ENCODE measurements at regions not wholly inside any gene's neighbourhood (a gene's known extent, or its start where the extent isn't known, plus 50 kb on each side); places are given as distances from the start of the nearest gene placed in this dataset.
A peak's percentile ranks its signal among the peaks of the same experiment; 100 is the strongest.

DNA sequence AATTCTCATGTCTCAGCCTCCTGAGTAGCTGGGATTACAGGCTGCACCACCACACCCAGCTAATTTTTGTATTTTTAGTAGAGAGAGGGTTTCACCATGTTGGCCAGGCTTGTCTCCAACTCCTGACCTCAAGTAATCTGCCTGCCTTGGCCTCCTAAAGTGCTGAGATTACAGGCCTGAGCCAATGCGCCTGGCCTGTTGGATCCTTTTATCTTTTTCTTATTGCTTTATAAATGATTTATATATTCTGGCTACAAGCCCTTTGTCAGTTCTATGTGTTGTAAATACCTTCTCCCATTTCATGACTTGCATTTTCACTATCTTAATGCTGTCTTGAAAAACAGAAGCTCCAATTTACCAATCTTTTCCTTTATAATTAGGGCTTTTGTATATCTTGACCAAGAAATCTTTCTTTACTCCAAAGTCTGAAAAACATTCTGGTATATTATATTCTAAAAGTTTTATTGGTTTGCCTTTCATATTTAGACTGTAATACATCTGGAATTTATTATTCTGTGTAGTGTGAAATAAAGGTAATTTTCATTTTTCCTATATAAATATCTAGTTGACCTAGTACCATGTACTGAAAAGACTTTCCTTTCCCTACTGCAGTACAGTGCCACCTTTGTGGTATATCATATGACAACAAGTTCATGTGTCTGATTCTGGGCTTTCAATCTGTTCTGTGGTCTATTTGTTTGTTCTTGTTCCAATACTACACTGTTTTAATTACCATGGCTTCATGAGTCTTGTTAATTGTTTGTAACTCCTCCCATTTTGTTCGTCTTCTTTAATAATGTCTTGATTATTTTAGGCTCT, 52.9 kb upstream of the RNU6-1 start:
- in situ Hi-C loops (cut with HindIII; ENCODE audit: low pct_unique_long_range_greater_than_20kb, low sequenced_read_pairs): no loop called here
- no peak for DNase-seq (ENCODE audit: low read depth)

DNA sequence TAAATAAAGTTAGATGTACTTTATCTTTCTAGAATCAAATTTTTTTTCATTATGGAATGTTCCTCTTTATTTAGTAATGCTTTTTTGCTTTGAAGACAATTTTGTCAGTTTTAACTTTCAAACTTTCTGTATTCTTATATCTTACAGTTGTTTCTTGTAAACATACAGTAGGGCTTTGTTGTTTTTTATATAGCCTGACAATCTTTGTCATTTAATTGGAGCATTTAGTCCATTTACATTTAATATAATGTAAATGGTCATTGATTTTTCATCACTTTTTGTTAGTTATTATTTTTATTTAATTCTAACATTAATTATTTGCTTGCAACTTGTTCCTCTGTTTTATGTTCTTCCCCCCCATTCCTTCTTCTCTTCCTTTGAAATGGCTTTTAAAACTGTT, 55.4 kb upstream of the RNU6-1 start:
- no peak for DNase-seq (ENCODE audit: low read depth)
- in situ Hi-C loops (cut with HindIII; ENCODE audit: low pct_unique_long_range_greater_than_20kb, low sequenced_read_pairs): no loop called here

DNA sequence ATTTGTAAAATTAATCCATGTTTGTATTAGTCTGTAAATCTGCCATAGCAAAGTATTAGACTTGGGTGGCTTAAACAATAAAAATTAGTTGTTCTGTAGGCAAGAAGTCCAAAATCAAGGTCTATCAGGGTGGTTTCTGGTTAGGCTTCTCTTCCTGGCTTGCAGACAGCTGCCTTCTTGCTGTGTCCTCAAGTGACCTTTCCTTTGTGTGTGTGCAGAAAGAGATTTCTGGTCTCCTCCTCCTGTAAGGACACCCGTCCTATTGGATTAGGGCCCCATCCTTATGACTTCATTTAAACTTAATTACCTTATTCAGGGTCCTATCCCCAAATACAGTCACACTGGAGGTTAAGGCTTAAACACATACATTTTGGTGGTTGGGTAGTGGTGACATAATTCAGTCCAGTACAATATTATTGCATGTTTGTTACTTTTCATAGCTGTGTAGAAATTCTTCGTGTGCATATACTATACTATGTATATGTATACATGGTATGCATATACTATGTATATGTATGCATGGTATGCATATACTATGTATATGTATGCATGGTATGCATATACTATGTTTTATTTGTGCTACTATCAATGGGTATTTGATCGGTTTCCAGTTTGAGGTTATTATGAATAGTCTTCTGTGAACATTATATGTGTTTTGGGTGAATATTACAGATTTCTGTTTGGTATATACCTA, 57.9 kb upstream of the RNU6-1 start:
- in situ Hi-C loops (cut with HindIII; ENCODE audit: low pct_unique_long_range_greater_than_20kb, low sequenced_read_pairs): no loop called here
- DNase-seq (ENCODE audit: low read depth): no peak

DNA sequence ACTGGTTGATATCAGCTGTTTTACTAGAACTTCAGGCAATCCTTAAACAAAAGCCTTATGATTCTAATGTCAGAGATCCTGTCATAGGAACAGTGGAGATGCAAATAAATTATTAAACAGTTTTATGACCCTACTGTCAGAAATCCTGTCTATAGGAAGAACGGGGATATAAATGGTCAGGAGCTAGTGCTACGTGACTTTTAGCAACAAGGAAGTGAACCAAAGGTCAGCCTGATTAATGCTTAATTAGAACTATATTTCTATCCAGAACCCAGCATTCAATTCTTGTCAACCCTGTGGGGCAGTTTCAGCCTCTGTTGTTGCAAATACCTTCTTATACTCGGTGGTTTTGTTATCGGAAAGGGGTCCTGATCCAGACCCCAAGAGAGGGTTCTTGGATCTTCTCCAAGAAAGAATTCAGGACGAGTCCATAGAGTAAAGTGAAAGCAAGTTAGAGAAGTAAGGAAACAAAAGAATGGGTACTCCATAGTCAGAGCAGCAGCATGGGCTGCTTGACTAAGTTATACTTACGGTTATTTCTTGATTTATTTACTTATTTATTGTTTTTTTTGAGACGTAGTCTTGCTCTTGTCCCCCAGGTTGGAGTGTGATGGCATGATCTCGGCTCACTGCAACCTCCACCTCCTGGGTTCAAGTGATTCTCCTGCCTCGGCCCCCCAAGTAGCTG, 59.9 kb upstream of the RNU6-1 start:
- DNase-seq (ENCODE audit: low read depth): no peak
- in situ Hi-C loops (cut with HindIII; ENCODE audit: low pct_unique_long_range_greater_than_20kb, low sequenced_read_pairs): no loop called here

DNA sequence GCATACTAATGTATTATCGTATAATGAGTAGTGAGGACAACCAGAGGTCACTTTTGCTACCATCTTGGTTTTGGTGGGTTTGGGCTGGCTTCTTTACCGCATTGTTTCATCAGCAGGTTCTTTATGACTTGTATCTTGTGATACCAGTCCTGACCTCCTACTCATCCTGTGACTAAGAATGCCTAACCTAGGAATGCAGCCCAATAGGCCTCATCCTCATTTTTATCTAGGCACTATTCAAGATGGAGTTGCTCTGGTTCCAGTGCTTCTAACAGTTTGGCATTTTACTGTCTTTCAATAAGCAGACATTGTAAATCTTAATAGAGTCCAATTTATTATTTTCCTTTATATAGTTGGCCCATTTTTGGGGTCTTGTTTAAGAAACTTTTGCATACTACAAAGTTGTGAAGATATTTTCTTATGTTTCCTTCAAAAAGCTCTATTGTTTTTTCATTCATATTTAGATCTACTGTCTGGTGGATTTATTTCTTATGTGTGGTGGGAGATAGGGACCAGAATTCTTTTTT, 60.8 kb upstream of the RNU6-1 start:
- DNase-seq (ENCODE audit: low read depth): no peak
- in situ Hi-C loops (cut with HindIII; ENCODE audit: low pct_unique_long_range_greater_than_20kb, low sequenced_read_pairs): no loop called here

DNA sequence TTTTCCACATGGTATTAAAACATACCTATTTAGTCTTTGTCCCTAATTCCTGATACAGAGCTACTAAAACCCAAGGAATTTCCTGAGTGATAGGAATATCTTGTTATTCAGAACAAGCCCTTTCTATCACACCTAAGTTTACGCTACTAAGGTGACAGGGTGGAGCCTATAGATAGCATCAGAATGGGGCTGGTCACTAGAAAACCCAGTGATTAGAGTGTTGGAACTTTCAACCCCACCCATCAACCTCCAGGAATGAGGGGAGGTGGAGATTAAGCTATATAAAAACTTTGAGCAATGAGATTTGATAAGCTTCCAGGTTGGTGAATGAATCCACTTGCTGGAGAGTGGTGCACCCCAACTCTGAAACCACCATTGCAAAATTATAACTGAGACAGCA, 62.1 kb upstream of the RNU6-1 start:
- in situ Hi-C loops (cut with HindIII; ENCODE audit: low pct_unique_long_range_greater_than_20kb, low sequenced_read_pairs): no loop called here
- no peak for DNase-seq (ENCODE audit: low read depth)

DNA sequence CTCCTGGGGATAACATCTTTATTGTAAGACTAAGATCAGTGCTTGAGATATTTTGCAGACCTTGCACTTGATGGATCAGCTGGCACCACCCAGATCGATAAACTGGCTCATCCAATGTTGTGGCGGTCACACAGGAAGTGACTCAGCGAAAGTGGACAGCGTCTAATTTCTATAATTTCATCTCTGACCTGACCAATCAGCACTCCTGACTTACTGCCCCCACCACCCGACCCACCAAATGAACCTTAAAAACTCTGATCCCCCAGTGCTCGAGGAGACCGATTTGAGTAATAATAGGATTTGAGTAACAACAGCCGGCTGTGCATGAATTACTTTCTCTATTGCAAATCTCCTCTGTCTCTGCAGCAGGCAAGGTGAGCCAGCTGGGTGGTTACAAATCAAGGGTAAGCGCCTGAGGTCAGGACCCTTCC, 62.7 kb upstream of the RNU6-1 start:
- no peak for DNase-seq (ENCODE audit: low read depth)
- in situ Hi-C loops (cut with HindIII; ENCODE audit: low pct_unique_long_range_greater_than_20kb, low sequenced_read_pairs): no loop called here

DNA sequence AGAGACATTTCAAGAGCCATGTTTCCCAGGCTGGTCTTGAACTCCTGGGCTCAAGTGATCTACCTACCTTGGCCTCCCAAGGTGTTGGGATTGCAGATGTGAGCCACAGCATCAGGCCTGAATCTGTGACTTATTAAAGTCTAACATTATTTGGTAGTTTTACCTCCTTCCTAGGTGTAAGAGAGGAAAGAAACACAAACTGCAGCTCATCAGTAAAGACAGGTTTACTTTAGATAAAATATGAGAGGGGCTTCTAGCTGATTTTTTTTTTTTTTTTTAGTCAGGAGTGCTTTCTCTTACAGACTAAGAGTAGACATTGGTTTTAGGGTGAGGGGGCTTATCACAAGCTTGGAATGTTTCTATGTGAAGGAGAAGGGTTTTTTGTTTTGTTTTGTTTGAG, 63.9 kb upstream of the RNU6-1 start:
- in situ Hi-C loops (cut with HindIII; ENCODE audit: low pct_unique_long_range_greater_than_20kb, low sequenced_read_pairs): no loop called here

DNA sequence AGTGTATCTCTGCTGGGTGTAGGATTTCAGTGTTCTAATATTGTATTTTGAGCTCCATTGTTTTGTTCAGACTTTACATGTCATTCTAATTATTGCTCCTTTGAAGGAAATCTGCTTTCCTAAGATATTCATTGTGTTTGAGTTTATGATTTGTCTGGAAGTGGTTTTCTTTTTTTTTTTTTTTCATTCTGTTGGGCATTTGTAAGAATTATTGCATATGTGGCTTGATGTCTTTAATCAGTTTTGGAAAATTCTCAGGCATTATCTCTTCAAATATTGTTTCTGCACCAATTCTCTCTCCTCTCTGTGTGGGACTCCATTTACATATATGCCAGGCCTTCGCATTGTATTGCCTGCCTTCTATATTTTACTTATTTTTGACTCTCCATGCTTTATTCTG, 65.8 kb upstream of the RNU6-1 start:
- no peak for DNase-seq (ENCODE audit: low read depth)
- in situ Hi-C loops (cut with HindIII; ENCODE audit: low pct_unique_long_range_greater_than_20kb, low sequenced_read_pairs): no loop called here

More for the DNA sequence above, 63.9 kb upstream of the RNU6-1 start:
- DNase-seq (ENCODE audit: low read depth): no peak

DNA sequence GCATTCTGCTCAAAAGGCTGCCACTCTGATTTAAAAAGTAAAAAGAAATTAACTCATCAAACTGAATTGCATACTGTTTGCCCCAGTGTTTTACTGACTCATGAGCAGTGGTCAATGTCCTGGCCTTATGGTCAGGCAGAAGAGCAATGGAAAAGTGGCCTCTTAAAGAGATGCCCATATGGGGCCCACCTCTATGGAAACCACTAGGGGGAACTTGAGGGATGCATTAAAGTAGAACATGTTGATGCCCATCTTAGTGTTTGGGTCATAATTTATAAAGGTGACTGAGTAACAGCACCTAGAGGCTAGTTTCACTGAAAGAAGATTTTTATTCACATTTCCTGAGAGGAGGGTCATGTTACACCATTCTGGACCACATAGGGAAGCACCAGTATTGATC, 66.5 kb upstream of the RNU6-1 start:
- DNase-seq (ENCODE audit: low read depth): no peak
- in situ Hi-C loops (cut with HindIII; ENCODE audit: low pct_unique_long_range_greater_than_20kb, low sequenced_read_pairs): no loop called here

DNA sequence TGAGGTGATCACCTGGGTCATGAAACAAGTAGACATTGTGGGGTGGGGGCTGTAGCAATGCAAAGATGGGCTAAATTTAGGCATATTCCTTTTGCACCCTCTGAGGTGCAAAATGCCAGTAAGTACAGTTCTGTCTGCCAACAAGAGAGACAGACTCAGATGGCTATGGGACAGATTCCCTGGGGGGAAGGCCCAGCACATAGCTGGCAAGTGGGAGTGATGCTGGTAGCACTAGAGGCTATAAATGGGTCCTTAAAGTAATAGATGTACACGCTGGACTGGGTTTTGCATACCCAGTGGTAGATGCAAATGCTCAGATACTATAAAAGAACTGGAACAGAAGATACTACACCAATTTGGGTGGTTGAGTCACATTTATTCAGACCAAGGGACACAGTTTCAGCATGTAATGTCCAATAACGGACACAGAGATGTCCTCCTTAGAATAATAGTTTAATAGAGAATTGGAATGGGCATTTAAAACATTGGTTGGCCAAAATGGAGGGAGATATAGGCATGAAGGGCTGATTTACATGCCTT, 67.4 kb upstream of the RNU6-1 start:
- DNase-seq (ENCODE audit: low read depth): no peak
- in situ Hi-C loops (cut with HindIII; ENCODE audit: low pct_unique_long_range_greater_than_20kb, low sequenced_read_pairs): no loop called here

DNA sequence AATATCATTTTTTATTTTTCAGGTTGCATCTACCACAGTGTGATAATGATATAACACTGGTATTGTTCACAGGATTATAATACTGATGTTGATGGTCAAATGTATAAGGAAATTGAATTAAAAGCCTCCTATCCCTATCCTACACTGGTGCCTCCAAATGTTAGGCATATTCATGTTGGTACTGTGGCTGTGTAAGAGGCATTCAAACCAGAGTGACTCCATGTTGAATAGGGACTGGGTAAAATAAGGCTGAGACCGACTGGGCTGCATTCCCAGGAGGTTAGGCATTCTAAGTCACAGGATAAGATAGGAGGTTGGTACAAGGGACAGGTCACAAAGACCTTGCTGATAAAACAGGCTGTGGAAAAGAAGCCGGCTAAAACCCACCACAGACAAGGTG, 68.9 kb upstream of the RNU6-1 start:
- no peak for DNase-seq (ENCODE audit: low read depth)

DNA sequence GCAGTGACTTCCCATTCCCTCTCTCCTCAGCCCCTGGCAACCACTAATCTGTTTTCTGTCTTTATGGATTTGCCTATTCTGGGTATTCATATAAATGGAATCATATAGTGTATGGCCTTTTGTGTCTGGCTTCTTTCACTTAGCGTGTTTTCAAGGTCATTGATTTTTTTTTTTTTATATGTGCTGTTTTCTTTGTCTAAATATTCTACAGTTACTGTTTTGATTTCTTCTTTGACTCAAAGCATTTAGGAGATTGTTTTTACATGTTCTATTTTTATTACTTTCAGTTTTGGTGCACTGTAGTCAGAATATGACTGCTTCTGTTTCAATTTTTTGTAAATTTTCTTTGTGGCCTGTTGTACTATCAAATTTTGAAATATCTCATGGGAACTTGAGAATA, 71.9 kb upstream of the RNU6-1 start:
- in situ Hi-C loops (cut with HindIII; ENCODE audit: low pct_unique_long_range_greater_than_20kb, low sequenced_read_pairs): no loop called here
- DNase-seq (ENCODE audit: low read depth): no peak

More for the DNA sequence above, 68.9 kb upstream of the RNU6-1 start:
- in situ Hi-C loops (cut with HindIII; ENCODE audit: low pct_unique_long_range_greater_than_20kb, low sequenced_read_pairs): no loop called here

DNA sequence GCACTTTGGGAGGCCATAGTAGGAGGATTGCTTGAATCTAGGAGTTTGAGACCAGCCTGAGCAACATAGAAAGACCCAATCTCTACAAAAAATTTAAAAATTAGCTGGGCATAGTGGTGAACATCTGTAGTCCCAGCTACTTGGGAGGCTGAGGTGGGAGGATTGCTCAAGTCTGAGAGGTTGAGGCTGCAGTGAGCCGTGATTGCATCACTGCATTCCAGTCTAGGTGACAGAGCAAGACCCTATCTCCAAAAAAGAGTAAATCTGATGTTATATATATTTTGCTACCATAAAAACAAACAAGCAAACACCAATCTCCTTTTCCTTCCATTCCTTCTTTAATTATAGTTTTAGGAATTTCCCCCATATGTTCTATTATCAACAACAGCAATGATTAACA, 74.2 kb upstream of the RNU6-1 start:
- no peak for DNase-seq (ENCODE audit: low read depth)
- in situ Hi-C loops (cut with HindIII; ENCODE audit: low pct_unique_long_range_greater_than_20kb, low sequenced_read_pairs): no loop called here

DNA sequence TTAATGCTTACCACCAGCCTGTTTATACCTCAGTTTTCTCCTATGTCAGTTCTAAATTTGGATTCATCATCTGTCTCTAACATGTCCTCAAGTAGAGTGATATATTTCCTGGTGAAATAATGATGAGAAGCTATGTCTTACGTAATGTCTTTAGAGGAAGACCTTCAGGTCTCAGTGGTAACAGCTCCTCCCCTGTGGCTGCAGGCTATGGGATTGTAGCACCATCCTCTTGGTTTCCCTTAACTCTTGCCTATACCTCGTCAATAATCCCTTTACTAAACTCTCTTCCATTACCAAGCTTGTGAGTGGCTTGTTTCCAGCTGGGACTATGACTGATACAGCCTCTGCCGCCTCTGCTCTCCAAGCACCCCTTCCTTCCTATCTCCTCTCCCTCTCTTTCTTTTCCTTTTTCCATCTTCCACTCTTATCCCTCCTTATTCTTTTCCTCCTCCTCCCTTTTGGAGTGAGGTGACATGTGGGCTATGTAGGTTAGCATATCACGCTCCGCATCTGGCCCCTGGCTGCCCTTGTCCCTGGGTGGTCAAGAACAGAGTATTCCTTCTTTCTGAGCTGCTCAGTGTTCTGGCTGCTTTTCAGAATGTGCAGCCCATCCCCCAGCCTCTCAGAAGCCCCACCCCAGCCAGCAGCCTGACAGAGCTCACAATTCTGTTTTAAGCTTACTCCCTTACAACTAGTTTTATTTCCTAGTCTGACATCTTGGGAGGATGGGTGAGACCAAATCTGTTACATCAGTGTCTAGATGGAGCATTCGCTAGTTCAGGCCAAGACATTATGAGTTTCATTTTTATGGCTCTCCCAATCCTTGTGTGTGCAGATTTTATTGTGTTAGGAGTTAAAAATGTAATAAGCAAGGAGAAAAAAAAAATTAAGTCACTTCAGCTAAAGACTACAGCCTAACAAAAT, 75.0 kb upstream of the RNU6-1 start:
- in situ Hi-C loops (cut with HindIII; ENCODE audit: low pct_unique_long_range_greater_than_20kb, low sequenced_read_pairs): no loop called here
- peak; percentile 59 for DNase-seq (ENCODE audit: low read depth)

DNA sequence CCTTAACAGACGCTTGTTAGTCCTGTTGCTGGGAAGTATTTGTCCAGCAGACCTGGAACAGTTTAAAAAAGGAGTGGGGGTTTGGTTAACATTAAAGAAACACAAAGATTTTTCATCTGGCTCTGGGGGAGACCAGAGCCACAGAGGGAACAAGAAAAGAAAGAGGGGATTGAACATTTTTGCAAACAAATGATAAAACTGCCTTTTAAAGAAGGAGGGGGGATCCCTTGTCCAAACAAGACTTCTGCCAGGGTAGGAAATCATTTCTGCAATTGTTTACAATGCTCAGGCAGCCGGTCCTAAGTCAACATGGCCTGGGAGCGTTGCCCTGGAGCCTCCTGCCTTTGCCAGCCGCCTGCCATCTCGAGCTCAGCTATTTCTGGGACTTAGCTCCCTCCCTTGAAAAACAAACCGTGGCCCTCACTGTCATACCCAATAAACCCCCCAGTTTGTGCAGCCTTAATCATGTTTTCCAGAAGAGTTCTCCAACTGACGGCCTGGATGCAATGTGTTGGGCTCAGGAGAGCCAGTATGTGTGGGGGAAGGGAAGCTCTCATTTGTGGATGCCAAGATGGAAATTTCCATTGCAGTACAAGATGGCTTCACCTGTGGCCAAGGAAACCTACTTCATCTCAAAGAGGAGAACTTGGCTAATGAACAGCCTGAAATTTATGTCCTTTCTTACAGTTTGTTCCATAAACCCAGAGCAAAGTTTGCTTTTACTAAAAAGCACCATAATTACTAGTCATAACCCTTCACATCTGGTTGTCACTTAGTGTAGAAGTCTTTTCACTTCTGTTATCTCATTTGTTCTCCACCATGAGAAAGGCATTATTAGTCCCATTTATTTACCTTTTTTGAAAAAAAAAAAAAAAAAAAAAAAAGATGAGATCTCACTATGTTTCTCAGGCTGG, 75.9 kb upstream of the RNU6-1 start:
- in situ Hi-C loops (cut with HindIII; ENCODE audit: low pct_unique_long_range_greater_than_20kb, low sequenced_read_pairs): no loop called here
- DNase-seq (ENCODE audit: low read depth): peak; percentile 78

DNA sequence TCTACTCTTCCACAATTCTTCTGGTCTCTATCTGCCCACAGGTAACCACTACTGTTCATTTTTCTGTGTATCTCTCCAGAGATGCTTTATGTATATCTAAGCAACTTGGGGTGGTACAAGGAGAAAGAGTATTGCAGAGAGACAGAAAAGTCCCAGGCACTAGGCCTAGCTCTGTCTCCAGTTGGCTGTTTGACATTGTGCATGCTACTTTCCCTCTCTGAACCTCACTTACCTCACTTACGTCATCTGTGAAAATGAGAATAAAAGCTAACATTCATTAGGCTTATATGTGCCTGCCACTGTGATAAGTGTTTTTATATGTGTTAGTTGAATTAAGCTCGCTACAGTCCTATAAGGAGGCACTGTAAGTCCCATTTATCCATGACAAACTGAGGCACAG, 76.7 kb upstream of the RNU6-1 start:
- in situ Hi-C loops (cut with HindIII; ENCODE audit: low pct_unique_long_range_greater_than_20kb, low sequenced_read_pairs): no loop called here
- no peak for DNase-seq (ENCODE audit: low read depth)
